ENCODE measurements at regions not wholly inside any gene's neighbourhood (a gene's known extent, or its start where the extent isn't known, plus 50 kb on each side); places are given as distances from the start of the nearest gene placed in this dataset.

- no peaks in the 10 kb centered on the region for H3K36me3 ChIP-seq (ENCODE audit: control insufficient read depth, insufficient read depth, low read length)
- H3K4me3 ChIP-seq (replicated peaks; ENCODE audit: low read depth, low read length): no peak overlapping the region
- peak; percentile 10 for DNase-seq (ENCODE audit: extremely low read depth, insufficient read length)
- H3K27me3 ChIP-seq (replicated peaks; ENCODE audit: control insufficient read depth, insufficient read depth, low read length): no peaks in the 10 kb centered on the region
- no peak for TF ChIP-seq CTCF (IDR thresholded peaks at IDR 0.05; ENCODE audit: insufficient read depth, low read length, poor library complexity, severe bottlenecking)
Observed at GRCh38 chr1:198978523-198978922, 339.7 kb downstream of the PTPRC start.

GRCh38 chr1:198986036-198986435 is 347.2 kb downstream of the PTPRC start:
- Histone ChIP-seq H3K27me3 (replicated peaks; ENCODE audit: control insufficient read depth, insufficient read depth, low read length) (no peaks in the 10 kb centered on the region), H3K36me3 (ENCODE audit: control insufficient read depth, insufficient read depth, low read length) (no peaks in the 10 kb centered on the region), H3K4me3 (replicated peaks; ENCODE audit: low read depth, low read length) (no peak overlapping the region)
- no peak for TF ChIP-seq CTCF (IDR thresholded peaks at IDR 0.05; ENCODE audit: insufficient read depth, low read length, poor library complexity, severe bottlenecking)
- no peak for DNase-seq (ENCODE audit: extremely low read depth, insufficient read length)

- TF ChIP-seq CTCF (IDR thresholded peaks at IDR 0.05; ENCODE audit: insufficient read depth, low read length, poor library complexity, severe bottlenecking): no peak
- Histone ChIP-seq H3K36me3 (ENCODE audit: control insufficient read depth, insufficient read depth, low read length) (no peaks in the 10 kb centered on the region), H3K27me3 (replicated peaks; ENCODE audit: control insufficient read depth, insufficient read depth, low read length) (no peaks in the 10 kb centered on the region), H3K4me3 (replicated peaks; ENCODE audit: low read depth, low read length) (no peak overlapping the region)
- no peak for DNase-seq (ENCODE audit: extremely low read depth, insufficient read length)
Observed at GRCh38 chr1:198986442-198986841, 347.6 kb downstream of the PTPRC start.

- DNase-seq (ENCODE audit: extremely low read depth, insufficient read length): no peak
- no peak for TF ChIP-seq CTCF (IDR thresholded peaks at IDR 0.05; ENCODE audit: insufficient read depth, low read length, poor library complexity, severe bottlenecking)
- H3K27me3 ChIP-seq (replicated peaks; ENCODE audit: control insufficient read depth, insufficient read depth, low read length): no peaks in the 10 kb centered on the region
Observed at GRCh38 chr1:199002661-199003060, 363.8 kb downstream of the PTPRC start.

GRCh38 chr1:199007423-199007822 is 368.6 kb downstream of the PTPRC start:
- Histone ChIP-seq H3K36me3 (ENCODE audit: control insufficient read depth, insufficient read depth, low read length) (no peaks in the 10 kb centered on the region), H3K4me3 (replicated peaks; ENCODE audit: low read depth, low read length) (no peak overlapping the region), H3K27me3 (replicated peaks; ENCODE audit: control insufficient read depth, insufficient read depth, low read length) (no peaks in the 10 kb centered on the region)
- DNase-seq (ENCODE audit: extremely low read depth, insufficient read length): no peak
- TF ChIP-seq CTCF (IDR thresholded peaks at IDR 0.05; ENCODE audit: insufficient read depth, low read length, poor library complexity, severe bottlenecking): no peak

More at GRCh38 chr1:199002661-199003060, 363.8 kb downstream of the PTPRC start:
- no peak overlapping the region for H3K4me3 ChIP-seq (replicated peaks; ENCODE audit: low read depth, low read length)
- no peaks in the 10 kb centered on the region for H3K36me3 ChIP-seq (ENCODE audit: control insufficient read depth, insufficient read depth, low read length)

DNA sequence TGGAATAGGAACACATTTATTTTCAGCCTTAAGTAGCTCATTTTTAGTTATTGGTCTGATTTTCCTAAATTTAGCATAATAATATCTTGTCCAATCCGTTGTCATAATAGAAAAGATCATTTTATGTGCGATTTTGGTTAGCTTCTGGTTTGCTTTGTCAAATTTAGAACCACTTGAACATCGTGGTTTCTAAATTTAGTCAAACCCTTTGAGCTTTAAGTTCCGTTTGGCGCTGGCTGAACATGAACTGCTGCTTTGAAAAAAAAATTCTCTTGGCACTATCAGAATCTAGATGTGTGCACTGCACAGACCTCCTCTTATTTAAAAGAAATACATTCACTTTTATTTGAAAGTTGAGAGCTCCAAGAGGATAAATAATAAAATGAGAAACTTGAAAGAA is 370.6 kb downstream of the PTPRC start:
- no peak for DNase-seq (ENCODE audit: extremely low read depth, insufficient read length)
- Histone ChIP-seq H3K4me3 (replicated peaks; ENCODE audit: low read depth, low read length) (no peak overlapping the region), H3K27me3 (replicated peaks; ENCODE audit: control insufficient read depth, insufficient read depth, low read length) (no peaks in the 10 kb centered on the region), H3K36me3 (ENCODE audit: control insufficient read depth, insufficient read depth, low read length) (no peaks in the 10 kb centered on the region)
- no peak for TF ChIP-seq CTCF (IDR thresholded peaks at IDR 0.05; ENCODE audit: insufficient read depth, low read length, poor library complexity, severe bottlenecking)

All from GM06990 (cell line).